HG02852 (cell line): ENCODE measurements at regions not wholly inside any gene's neighbourhood (a gene's known extent, or its start where the extent isn't known, plus 50 kb on each side); places are given as distances from the start of the nearest gene placed in this dataset.

Source experiments
- ATAC-seq: cut with Tn5 transposase; IDR thresholded peaks from one replicate; pipeline ENCODE4 v1.9.1; 2021; ENCODE audit warnings: mild to moderate bottlenecking, moderate library complexity; ENCODE audit not compliant: unreplicated experiment

GRCh38 chr5:66459728-66460127 is 136.5 kb upstream of the MAST4 start:
- no peak for ATAC-seq

DNA sequence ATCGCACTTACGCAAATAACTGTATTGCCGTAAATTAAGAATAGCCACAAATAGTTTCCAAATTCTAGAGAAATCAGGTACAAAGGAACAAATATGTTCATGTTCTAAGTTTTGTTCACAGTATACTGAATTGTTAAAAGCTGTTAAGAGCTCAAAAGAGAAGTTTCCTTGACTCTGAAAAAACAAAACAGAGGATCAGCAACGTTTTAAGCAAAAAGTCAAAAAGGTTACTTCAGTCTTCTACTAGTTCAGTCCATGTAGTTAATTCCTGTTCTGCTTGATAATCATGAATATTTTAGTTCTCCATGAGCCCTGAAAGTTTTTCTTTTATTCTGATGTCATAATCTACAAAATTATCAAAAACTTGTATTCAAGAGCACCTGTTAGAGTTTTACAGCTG is 128.6 kb upstream of the MAST4 start:
- no peak for ATAC-seq

GRCh38 chr5:66469684-66470083 is 126.5 kb upstream of the MAST4 start:
- no peak for ATAC-seq

DNA sequence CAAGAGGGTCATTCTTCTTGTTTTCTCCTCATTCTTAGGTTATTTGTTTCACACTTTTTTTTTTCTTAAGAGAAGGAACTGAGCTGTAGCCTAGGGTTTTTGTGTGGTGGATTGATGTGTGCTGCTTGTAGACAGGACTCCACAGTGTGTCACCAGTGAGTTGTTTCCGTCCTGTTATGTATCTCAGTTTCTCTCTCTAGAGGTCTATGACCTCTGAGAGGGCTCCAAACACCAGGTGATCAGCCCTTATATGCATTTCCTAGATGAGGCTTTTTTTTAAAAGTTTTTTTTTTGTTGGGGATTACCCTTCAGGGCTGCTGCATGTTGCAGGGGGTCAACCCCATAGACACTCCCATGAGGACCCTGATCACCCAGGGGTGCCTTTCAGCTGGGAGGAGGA is 124.2 kb upstream of the MAST4 start:
- no peak for ATAC-seq

- ATAC-seq: no peak
Measured at GRCh38 chr5:66475731-66476130, 120.5 kb upstream of the MAST4 start.

DNA sequence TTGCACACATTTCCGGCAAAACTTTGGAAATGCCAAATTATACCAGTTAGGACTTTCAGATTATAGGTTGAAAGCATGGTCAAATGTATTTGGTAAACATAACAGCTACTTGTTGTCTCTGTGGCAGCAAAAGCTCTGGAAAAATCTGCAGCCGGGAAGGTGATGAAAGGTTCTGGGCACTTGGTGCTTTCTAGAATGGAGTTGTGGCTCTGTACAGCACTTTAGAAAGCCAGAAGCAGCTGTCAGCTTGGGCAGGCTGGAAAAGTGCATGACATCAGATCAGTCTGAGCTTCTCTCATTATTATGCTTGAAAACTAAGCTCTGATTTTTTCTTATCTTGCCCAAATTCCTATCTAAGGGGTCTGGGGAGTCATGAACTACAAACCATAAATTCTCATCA is 118.6 kb upstream of the MAST4 start:
- ATAC-seq: no peak

DNA sequence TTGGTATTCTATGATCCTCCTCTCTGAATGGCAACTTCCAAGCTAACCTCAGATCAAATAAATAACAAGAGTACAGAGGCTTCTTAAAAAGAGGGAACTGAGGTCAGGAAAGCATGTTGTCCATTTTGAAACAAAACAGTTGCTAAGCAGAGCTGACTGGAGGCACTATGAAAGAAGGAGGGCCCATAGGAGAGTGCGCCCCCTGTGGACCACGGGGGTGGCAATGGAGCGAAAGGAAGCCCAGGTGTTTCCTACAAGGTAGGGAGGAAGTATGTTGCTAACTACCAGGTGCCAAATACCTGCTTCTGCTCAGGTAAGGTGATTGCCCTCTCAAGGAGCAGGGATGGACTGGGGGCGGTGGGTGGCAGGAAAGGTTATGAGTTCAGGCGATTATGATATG is 101.8 kb upstream of the MAST4 start:
- no peak for ATAC-seq

DNA sequence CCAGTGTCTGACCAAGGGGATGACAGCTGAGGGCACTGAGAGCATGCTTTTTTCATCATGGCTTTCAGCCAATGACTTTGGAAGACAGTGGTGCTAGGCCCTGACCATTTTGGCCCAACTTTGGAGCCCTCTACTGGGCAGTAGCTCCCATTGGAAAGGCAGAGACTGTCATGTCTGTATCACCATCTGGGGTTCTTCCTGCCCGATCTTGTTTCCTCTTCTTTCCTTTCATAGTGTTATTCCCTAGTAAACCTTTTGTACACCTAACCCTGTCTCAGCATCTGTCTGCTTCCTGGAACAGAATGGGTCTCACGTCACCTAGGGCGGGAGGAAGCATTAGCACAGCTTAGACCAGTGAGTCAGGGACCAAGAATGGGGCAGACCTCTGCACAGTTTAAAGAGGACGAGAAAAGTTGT is 97.4 kb upstream of the MAST4 start:
- ATAC-seq: no peak

DNA sequence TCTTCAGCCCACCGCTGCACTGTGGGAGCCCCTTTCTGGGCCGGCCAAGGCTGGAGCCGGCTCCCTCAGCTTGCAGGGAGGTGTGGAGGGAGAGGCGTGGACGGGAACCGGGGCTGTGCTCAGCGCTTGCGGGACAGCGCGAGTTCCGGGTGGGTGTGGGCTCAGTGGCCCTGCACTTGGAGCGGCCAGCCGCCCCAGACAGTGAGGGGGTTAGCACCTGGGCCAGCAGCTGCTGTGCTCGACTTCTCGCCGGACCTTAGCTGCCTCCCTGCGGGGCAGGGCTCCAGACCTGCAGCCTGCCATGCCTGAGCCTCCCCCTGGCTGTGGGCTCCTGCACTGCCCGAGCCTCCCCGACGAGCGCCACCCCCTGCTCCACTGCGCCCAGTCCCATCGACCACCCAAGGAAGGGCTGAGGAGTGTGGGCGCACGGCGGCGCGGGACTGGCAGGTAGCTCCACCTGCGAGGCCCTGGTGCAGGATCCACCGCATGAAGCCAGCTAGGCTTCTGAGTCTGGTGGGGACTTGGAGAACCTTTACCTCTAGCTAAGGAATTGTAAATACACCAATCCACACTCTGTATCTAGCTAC is 92.9 kb upstream of the MAST4 start:
- no peak for ATAC-seq

GRCh38 chr5:66507106-66507505 is 89.1 kb upstream of the MAST4 start:
- ATAC-seq: no peak

DNA sequence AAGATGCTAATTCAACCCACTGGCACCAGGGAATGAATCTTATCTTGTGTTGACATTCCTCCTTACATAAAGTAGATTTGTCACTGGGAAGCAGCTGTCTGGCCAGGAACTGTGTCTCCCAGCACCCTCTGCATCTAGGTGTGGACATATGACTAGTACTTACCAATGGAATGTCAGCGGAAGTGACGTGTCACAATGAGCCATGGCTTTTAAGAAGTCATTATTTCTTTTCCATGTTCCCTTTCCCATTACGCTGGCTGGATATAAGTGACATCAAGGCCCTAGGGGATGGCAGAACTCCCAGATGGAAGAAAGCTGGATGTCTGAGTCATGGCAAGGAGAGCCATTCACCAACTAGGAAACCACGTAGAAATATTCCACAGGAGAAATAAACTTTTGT is 84.7 kb upstream of the MAST4 start:
- ATAC-seq: no peak

- no peak for ATAC-seq
Measured at GRCh38 chr5:66513130-66513529, 83.1 kb upstream of the MAST4 start.

- ATAC-seq: peak; percentile 52
Measured at GRCh38 chr5:66515209-66515608, 81.0 kb upstream of the MAST4 start.

DNA sequence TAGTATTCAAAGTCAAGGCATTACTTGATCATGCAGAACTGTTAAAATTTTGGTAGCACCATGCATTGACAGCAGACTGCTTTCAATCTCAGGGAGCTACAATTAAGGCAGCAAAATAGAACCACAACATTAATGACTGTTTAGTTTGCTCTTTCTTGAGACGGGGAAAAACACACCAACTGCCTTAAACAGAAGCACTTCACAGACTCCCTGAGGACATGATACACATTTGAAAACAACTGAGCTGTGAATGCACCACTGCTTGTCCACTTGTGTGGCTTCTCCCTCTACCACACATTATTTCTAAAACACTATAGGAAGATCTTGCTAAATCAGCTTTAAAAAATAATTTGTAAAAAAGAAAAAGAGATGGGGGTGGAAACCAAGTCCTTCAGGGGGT is 79.6 kb upstream of the MAST4 start:
- no peak for ATAC-seq

DNA sequence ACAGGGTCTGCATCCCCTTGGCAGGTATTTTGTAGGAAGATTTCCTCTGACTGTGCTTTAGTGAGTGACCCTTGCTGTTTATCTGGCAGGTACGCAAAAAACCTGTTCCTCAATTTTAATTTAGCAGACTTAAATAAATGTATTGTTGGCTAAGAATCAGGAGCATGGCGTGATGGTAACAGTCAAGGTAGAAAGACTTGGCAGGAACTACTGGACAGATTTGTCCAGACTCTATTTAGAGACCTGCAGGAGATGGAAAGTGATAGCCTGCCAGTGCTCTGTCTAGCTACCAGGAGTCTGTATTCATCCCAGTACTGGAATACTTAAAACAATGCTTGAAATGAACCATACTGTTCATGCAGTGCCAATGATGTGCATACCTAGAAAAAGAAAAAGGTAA is 78.8 kb upstream of the MAST4 start:
- no peak for ATAC-seq

- no peak for ATAC-seq
Measured at GRCh38 chr5:66518052-66518451, 78.1 kb upstream of the MAST4 start.

DNA sequence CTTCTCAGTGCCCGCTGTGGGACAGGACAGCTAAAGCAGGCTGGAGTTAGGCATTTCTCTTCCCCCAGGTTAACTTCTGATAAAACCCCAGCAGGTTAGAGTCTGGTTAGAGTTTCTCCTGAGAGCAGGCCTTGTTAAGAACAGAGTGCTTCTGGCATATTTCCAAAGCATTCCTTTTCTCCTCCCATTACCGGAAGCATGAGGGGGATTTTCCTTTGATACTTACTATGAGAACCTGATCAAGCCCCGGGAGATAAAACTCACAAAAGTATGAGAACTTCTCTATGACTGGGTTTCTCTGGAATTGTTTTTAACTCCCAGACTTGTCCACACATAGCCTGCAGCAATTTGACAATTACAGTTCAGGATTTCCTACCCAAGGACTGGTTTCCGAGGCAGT is 77.4 kb upstream of the MAST4 start:
- no peak for ATAC-seq

DNA sequence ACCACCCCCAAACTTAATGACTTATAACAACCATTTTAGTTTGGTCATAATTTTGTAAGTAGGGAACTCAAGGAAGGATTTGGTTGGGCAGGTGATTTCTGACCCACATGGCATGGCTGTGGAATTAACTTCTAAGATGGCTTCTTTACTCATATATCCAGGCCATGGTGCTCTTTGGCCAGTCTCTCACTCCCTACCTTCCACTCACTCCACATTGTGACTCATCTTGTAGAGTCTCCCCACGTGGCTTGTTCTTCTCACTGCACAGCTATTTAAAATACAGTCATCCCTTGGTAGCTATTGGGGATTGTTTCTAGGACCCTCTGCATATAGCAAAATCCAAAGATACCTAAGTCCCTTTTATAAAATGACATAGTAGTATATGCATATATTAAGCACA is 76.6 kb upstream of the MAST4 start:
- no peak for ATAC-seq

GRCh38 chr5:66520854-66521253 is 75.3 kb upstream of the MAST4 start:
- ATAC-seq: no peak

DNA sequence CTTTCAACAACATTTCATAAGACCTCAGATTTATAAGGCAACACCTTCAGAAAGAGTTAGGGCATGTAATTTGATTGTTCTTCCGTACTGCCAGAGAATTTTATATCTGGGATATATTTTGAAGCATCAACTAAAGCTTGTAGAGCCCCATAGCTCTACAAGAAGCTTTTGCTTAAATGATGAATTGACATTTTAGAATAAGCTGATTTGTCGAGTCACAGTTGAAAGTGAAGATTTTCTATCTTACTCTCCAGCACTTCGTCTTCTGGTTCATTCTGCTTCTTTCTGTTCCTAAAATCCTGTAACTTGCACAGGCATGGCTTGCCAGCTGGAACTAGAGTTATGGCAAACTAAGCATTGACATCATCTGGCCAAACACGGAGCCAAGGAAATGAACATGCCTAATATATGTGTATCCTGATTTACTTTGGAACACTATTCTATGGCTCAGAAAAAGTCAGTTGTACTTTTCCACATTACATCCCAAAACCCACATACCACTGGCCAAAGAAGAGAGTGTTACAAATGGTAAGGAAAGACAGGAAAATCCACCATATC is 68.6 kb upstream of the MAST4 start:
- ATAC-seq: no peak

GRCh38 chr5:66529182-66529581 is 67.0 kb upstream of the MAST4 start:
- ATAC-seq: no peak

GRCh38 chr5:66529704-66530103 is 66.5 kb upstream of the MAST4 start:
- no peak for ATAC-seq

- no peak for ATAC-seq
Measured at GRCh38 chr5:66538126-66538525, 58.1 kb upstream of the MAST4 start.
